HEK293 (cell line): ENCODE measurements at regions not wholly inside any gene's neighbourhood (a gene's known extent, or its start where the extent isn't known, plus 50 kb on each side); places are given as distances from the start of the nearest gene placed in this dataset.

Experiments used
- CTCF ChIA-PET: fragments of 350-600 bp; formaldehyde crosslinking; extraction: SDS; loops from one replicate; lab custom pipeline; 2021; ENCODE audit warnings: antibody characterized with exemption; lab: Yijun Ruan, JAX
- POLR2A ChIA-PET: fragments of 300-600 bp; formaldehyde crosslinking; extraction: SDS; loops from one replicate; lab custom pipeline; 2020; ENCODE audit warnings: antibody characterized with exemption, inconsistent platforms; lab: Yijun Ruan, JAX
- H3K27ac ChIP-seq: fragments of 200-500 bp; sonication (Bioruptor generic); 2 replicates; pipeline ENCODE4 v1.5.1; 2014; ENCODE audit warnings: low read depth, low read length, control low read depth, inconsistent platforms; ENCODE audit errors: extremely low read depth
- H3K36me3 ChIP-seq, 2 experiments: fragments of 200-500 bp in 1 of 2; sonication (Bioruptor generic) in 1 of 2; 1 replicate in 1 of 2; 2 replicates in 1 of 2; pipeline ENCODE4 v1.5.1; 2014 to 2017; ENCODE audit warnings: inconsistent platforms in 2 of 2, low read length in 2 of 2; ENCODE audit not compliant: control insufficient read depth in 2 of 2, insufficient read depth in 1 of 2
- H3K4me1 ChIP-seq: fragments of 200-500 bp; sonication (Bioruptor generic); 2 replicates; pipeline ENCODE4 v1.5.1; 2014; ENCODE audit warnings: mild to moderate bottlenecking, low read length, inconsistent platforms; ENCODE audit not compliant: control insufficient read depth, insufficient read depth
- H3K4me3 ChIP-seq: 2 replicates; pipeline ENCODE4 v1.5.1; 2011; ENCODE audit warnings: low read depth, mild to moderate bottlenecking, control low read depth, low read length, moderate library complexity
- H3K9me3 ChIP-seq: fragments of 200-500 bp; sonication (Bioruptor generic); 2 replicates; pipeline ENCODE4 v1.5.1; 2014; ENCODE audit warnings: low read depth, low read length, inconsistent platforms; ENCODE audit not compliant: control insufficient read depth, insufficient read depth
- BCL11B ChIP-seq: fragments of 450-650 bp; formaldehyde crosslinking; IDR thresholded peaks from 2 replicates; pipeline ENCODE4 v1.5.1; 2016; ENCODE audit warnings: low read depth, missing biosample characterization, missing genetic modification characterization
- EGR2 ChIP-seq: fragments of 450-650 bp; formaldehyde crosslinking; IDR thresholded peaks from 2 replicates; pipeline ENCODE4 v1.5.1; 2016; ENCODE audit warnings: low read depth, missing biosample characterization, missing genetic modification characterization
- HOXD13 ChIP-seq: sonication (generic); formaldehyde crosslinking; IDR thresholded peaks from 2 replicates; pipeline ENCODE4 v1.8.0; 2022; ENCODE audit warnings: missing genetic modification reagents, borderline replicate concordance
- MEIS1 ChIP-seq: sonication (generic); formaldehyde crosslinking; IDR thresholded peaks from 2 replicates; pipeline ENCODE4 v1.8.1; 2022; ENCODE audit warnings: missing genetic modification reagents, mild to moderate bottlenecking, borderline replicate concordance
- SP7 ChIP-seq: fragments of 450-650 bp; formaldehyde crosslinking; IDR thresholded peaks from 2 replicates; pipeline ENCODE4 v1.5.1; 2016; ENCODE audit warnings: missing biosample characterization, missing genetic modification characterization
- ZEB2 ChIP-seq: fragments of 450-650 bp; formaldehyde crosslinking; IDR thresholded peaks from 2 replicates; pipeline ENCODE4 v1.5.1; 2016; ENCODE audit warnings: missing biosample characterization, missing genetic modification characterization
- ZFP69B ChIP-seq: fragments of 450-650 bp; formaldehyde crosslinking; IDR thresholded peaks from 2 replicates; pipeline ENCODE4 v1.5.1; 2016; ENCODE audit warnings: missing biosample characterization, missing genetic modification characterization
- ZNF169 ChIP-seq: fragments of 450-650 bp; formaldehyde crosslinking; IDR thresholded peaks from 2 replicates; pipeline ENCODE4 v1.5.1; 2016; ENCODE audit warnings: missing biosample characterization, missing genetic modification characterization
- ZNF292 ChIP-seq: fragments of 450-650 bp; formaldehyde crosslinking; IDR thresholded peaks from 2 replicates; pipeline ENCODE4 v1.5.1; 2016; ENCODE audit warnings: low read depth, missing biosample characterization, missing genetic modification characterization, borderline replicate concordance
- ZNF311 ChIP-seq: fragments of 450-650 bp; formaldehyde crosslinking; IDR thresholded peaks from 2 replicates; pipeline ENCODE4 v1.5.1; 2017; ENCODE audit warnings: missing biosample characterization, missing genetic modification characterization, borderline replicate concordance
- ZNF366 ChIP-seq: fragments of 450-650 bp; formaldehyde crosslinking; conservative IDR thresholded peaks from 2 replicates; pipeline ENCODE4 v1.5.1; 2016; ENCODE audit warnings: missing biosample characterization, missing genetic modification characterization
- ZNF37A ChIP-seq: fragments of 450-650 bp; IDR thresholded peaks from 2 replicates; pipeline ENCODE4 v1.5.1; 2018; ENCODE audit warnings: missing biosample characterization, missing genetic modification characterization
- ZNF529 ChIP-seq: fragments of 450-650 bp; formaldehyde crosslinking; IDR thresholded peaks from 2 replicates; pipeline ENCODE4 v1.5.1; 2017; ENCODE audit warnings: missing genetic modification characterization, missing biosample characterization; ENCODE audit not compliant: insufficient replicate concordance
- ZNF626 ChIP-seq: fragments of 450-650 bp; sonication (Bioruptor Pico); formaldehyde crosslinking; IDR thresholded peaks from 2 replicates; pipeline ENCODE4 v1.5.1; 2018; ENCODE audit warnings: missing biosample characterization, missing genetic modification characterization, inconsistent platforms
- ZNF654 ChIP-seq: fragments of 450-650 bp; formaldehyde crosslinking; IDR thresholded peaks from 2 replicates; pipeline ENCODE4 v1.5.1; 2016; ENCODE audit warnings: low read depth, missing biosample characterization, missing genetic modification characterization
- ZNF670 ChIP-seq: fragments of 450-650 bp; formaldehyde crosslinking; IDR thresholded peaks from 2 replicates; pipeline ENCODE4 v1.5.1; 2016; ENCODE audit warnings: missing biosample characterization, missing genetic modification characterization, low read depth
- ZNF677 ChIP-seq: fragments of 450-650 bp; IDR thresholded peaks from 2 replicates; pipeline ENCODE4 v1.5.0; 2018; ENCODE audit warnings: missing biosample characterization, mild to moderate bottlenecking, missing genetic modification characterization, moderate library complexity
- ZXDB ChIP-seq: fragments of 450-650 bp; formaldehyde crosslinking; IDR thresholded peaks from 2 replicates; pipeline ENCODE4 v1.5.1; 2016; ENCODE audit warnings: missing biosample characterization, missing genetic modification characterization
- TF ChIP-seq, protein P1 (sequence below): fragments of 450-650 bp; formaldehyde crosslinking; IDR thresholded peaks from 2 replicates; pipeline ENCODE4 v1.5.1; 2016; ENCODE audit warnings: missing biosample characterization, missing genetic modification characterization
- TF ChIP-seq, protein P2 (sequence below): fragments of 450-650 bp; formaldehyde crosslinking; conservative IDR thresholded peaks from 2 replicates; pipeline ENCODE4 v1.5.1; 2016; ENCODE audit warnings: low read depth, missing biosample characterization, missing genetic modification characterization
- TF ChIP-seq, protein P3 (sequence below): fragments of 450-650 bp; formaldehyde crosslinking; optimal IDR thresholded peaks from 2 replicates; pipeline ENCODE3; 2016; ENCODE audit warnings: missing biosample characterization, mild to moderate bottlenecking, missing genetic modification characterization

DNA sequence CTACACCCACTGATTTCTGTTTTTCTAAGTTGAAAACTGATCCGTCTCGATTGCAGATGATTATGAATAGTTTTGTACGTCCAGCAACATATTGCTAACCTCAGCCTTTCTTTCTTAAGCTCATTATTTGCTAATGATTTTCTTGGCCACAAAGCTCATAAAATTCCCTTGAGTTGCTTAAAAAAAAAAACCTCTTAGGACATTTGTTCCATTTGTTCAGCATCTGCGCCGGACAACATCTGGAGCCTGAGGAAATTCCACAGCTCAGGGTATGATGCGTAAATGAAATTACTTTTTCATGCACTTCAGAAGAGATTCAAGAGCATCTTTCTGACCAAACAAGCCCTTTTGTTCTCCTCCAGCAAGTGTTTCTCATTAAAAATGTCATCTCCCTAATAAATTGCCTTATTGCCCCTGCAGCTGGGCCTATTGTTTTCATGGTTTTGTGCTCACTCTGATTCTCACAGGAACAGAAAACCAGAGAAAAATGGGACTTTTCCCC lies 249.1 kb upstream of the MCTP2 start:
- Histone ChIP-seq H3K36me3 (no peaks in the 10 kb centered on the region), H3K4me1 (peaks cover 16% of the 10 kb centered on the region), H3K9me3 (no peaks in the 10 kb centered on the region), H3K4me3 (no peak overlapping the region), H3K27ac (no peak overlapping the region)
- POLR2A ChIA-PET, result no interaction called here
- TF ChIP-seq ZNF626 (tag by site-specific recombination) (no peak), ZNF292 (tag by site-specific recombination) (no peak), ZFP69B (tag by site-specific recombination) (no peak)
- CTCF ChIA-PET, result interaction anchor here (0.6 to 5.3 kb wide), 3 partner anchors 137 to 947 kb away, joined by 3 to 38 read pairs (median 4); no protein-coding TSS in a partner anchor

DNA sequence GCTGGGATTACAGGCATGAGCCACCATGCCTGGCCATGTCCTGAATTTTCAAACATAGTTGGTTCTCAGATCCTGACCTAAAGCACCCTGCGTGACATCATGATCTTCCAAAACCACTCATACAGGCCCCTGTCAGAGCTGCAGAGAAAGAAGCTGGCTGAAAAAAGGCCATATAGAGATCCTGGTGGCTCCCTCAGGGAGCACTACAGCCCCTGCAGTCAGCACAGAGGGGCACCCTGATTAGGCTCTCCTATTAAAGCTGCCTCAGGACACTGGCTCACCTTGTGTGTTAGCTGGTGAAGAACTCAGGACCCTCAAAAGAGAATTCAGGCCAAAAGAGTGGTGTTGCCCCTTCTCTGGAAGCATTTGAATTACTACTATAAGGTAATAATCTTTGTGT lies 249.7 kb upstream of the MCTP2 start:
- peaks cover 16% of the 10 kb centered on the region for H3K4me1 ChIP-seq
- no peak overlapping the region for H3K27ac ChIP-seq
- no peaks in the 10 kb centered on the region for H3K9me3 ChIP-seq
- POLR2A ChIA-PET, result no interaction called here
- TF ChIP-seq HOXD13, result no peak
- no peak for TF ChIP-seq EGR2
- TF ChIP-seq SP7 (tag by site-specific recombination), result no peak
- no peak for TF ChIP-seq ZEB2
- TF ChIP-seq ZNF626 (tag by site-specific recombination), result no peak
- TF ChIP-seq ZNF169 (tag by site-specific recombination), result no peak
- TF ChIP-seq ZXDB (tag by site-specific recombination), result no peak
- no peak for TF ChIP-seq ZNF311 (tag by site-specific recombination)
- no peak for TF ChIP-seq ZNF37A (tag by site-specific recombination)
- TF ChIP-seq ZNF366 (tag by site-specific recombination), result no peak
- no peak for TF ChIP-seq ZFP69B (tag by site-specific recombination)
- no peak for TF ChIP-seq ZNF654 (tag by site-specific recombination)
- TF ChIP-seq ZNF677 (tag by site-specific recombination), result no peak
- TF ChIP-seq, protein P1, sequence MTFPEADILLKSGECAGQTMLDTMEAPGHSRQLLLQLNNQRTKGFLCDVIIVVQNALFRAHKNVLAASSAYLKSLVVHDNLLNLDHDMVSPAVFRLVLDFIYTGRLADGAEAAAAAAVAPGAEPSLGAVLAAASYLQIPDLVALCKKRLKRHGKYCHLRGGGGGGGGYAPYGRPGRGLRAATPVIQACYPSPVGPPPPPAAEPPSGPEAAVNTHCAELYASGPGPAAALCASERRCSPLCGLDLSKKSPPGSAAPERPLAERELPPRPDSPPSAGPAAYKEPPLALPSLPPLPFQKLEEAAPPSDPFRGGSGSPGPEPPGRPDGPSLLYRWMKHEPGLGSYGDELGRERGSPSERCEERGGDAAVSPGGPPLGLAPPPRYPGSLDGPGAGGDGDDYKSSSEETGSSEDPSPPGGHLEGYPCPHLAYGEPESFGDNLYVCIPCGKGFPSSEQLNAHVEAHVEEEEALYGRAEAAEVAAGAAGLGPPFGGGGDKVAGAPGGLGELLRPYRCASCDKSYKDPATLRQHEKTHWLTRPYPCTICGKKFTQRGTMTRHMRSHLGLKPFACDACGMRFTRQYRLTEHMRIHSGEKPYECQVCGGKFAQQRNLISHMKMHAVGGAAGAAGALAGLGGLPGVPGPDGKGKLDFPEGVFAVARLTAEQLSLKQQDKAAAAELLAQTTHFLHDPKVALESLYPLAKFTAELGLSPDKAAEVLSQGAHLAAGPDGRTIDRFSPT (tag by site-specific recombination), result no peak
- no peak for TF ChIP-seq ZNF670 (tag by site-specific recombination)
- TF ChIP-seq, protein P2, sequence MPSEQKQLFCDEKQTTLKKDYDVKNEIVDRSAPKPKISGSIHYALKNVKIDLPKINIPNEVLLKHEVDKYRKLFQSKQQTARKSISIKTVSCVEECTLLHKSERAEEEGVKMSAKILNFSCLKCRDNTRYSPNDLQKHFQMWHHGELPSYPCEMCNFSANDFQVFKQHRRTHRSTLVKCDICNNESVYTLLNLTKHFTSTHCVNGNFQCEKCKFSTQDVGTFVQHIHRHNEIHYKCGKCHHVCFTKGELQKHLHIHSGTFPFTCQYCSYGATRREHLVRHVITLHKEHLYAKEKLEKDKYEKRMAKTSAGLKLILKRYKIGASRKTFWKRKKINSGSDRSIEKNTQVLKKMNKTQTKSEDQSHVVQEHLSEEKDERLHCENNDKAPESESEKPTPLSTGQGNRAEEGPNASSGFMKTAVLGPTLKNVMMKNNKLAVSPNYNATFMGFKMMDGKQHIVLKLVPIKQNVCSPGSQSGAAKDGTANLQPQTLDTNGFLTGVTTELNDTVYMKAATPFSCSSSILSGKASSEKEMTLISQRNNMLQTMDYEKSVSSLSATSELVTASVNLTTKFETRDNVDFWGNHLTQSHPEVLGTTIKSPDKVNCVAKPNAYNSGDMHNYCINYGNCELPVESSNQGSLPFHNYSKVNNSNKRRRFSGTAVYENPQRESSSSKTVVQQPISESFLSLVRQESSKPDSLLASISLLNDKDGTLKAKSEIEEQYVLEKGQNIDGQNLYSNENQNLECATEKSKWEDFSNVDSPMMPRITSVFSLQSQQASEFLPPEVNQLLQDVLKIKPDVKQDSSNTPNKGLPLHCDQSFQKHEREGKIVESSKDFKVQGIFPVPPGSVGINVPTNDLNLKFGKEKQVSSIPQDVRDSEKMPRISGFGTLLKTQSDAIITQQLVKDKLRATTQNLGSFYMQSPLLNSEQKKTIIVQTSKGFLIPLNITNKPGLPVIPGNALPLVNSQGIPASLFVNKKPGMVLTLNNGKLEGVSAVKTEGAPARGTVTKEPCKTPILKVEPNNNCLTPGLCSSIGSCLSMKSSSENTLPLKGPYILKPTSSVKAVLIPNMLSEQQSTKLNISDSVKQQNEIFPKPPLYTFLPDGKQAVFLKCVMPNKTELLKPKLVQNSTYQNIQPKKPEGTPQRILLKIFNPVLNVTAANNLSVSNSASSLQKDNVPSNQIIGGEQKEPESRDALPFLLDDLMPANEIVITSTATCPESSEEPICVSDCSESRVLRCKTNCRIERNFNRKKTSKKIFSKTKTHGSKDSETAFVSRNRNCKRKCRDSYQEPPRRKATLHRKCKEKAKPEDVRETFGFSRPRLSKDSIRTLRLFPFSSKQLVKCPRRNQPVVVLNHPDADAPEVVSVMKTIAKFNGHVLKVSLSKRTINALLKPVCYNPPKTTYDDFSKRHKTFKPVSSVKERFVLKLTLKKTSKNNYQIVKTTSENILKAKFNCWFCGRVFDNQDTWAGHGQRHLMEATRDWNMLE (tag by site-specific recombination), result no peak
- TF ChIP-seq, protein P3, sequence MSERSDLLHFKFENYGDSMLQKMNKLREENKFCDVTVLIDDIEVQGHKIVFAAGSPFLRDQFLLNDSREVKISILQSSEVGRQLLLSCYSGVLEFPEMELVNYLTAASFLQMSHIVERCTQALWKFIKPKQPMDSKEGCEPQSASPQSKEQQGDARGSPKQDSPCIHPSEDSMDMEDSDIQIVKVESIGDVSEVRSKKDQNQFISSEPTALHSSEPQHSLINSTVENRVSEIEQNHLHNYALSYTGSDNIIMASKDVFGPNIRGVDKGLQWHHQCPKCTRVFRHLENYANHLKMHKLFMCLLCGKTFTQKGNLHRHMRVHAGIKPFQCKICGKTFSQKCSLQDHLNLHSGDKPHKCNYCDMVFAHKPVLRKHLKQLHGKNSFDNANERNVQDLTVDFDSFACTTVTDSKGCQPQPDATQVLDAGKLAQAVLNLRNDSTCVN (tag by site-specific recombination), result no peak
- no peak for TF ChIP-seq BCL11B (tag by site-specific recombination)
- TF ChIP-seq MEIS1 (CRISPR knock-in tag), result no peak
- no peak for TF ChIP-seq ZNF529 (tag by site-specific recombination)
- CTCF ChIA-PET, result interaction anchor here (0.5 to 5.3 kb wide), 4 partner anchors 13 to 946 kb away, joined by 3 to 38 read pairs (median 6); no protein-coding TSS in a partner anchor
- H3K4me3 ChIP-seq, result no peak overlapping the region
- no peaks in the 10 kb centered on the region for H3K36me3 ChIP-seq
